OCI-LY7 (cell line): ENCODE measurements at regions not wholly inside any gene's neighbourhood (a gene's known extent, or its start where the extent isn't known, plus 50 kb on each side); places are given as distances from the start of the nearest gene placed in this dataset.

Experiments
- CTCF ChIP-seq: fragments of 200-600 bp; sonication (generic); conservative IDR thresholded peaks from 2 replicates; pipeline ENCODE4 v1.5.1; 2014; ENCODE audit warnings: mild to moderate bottlenecking, antibody characterized with exemption, low read length, moderate library complexity, mixed read lengths
- EZH2phosphoT487 ChIP-seq: fragments of 200-600 bp; sonication (generic); IDR thresholded peaks from 2 replicates; pipeline ENCODE4 v1.6.1; 2018; ENCODE audit warnings: low read depth, borderline replicate concordance, mild to moderate bottlenecking, mixed run types, antibody characterized with exemption, low read length, moderate library complexity, mixed read lengths

DNA sequence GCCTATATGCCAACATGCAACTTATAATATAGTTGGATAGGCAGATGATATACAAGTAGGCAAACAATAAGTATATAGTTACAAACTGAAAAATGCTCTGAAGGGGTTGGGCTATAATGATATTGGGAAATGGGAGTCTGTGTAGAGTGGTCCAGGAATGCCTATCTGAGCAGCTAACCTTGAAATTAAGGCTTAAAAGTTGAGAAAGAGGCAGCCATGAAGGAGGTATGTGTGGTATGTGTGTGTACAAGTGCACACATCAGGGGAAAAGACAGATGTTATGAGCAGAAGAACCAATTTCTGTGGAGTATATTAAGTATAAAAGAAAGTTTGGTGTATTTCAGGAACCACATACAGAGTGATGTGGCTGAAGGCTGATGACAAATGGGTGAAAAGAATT, 154.9 kb upstream of the PAPPA start:
- no peak for TF ChIP-seq CTCF
- no peak for TF ChIP-seq EZH2phosphoT487
